Erythroblast (primary cell): ENCODE measurements at regions not wholly inside any gene's neighbourhood (a gene's known extent, or its start where the extent isn't known, plus 50 kb on each side); places are given as distances from the start of the nearest gene placed in this dataset.

Experiments used
- GATA1 ChIP-seq: IDR thresholded peaks from 2 replicates; pipeline ENCODE4 v1.6.1; 2011; ENCODE audit warnings: low read depth, mild to moderate bottlenecking, control low read depth, low read length, moderate library complexity
- POLR2A ChIP-seq: IDR thresholded peaks from 2 replicates; pipeline ENCODE4 v1.6.1; 2011; ENCODE audit warnings: mild to moderate bottlenecking, low read length

- no peak for TF ChIP-seq POLR2A
- TF ChIP-seq GATA1 = no peak
Measured at GRCh38 chr13:54367639-54368271, 1339.1 kb downstream of the OLFM4 start.
